GM23338 (cell line): ENCODE measurements at regions not wholly inside any gene's neighbourhood (a gene's known extent, or its start where the extent isn't known, plus 50 kb on each side); places are given as distances from the start of the nearest gene placed in this dataset.

ENCODE experiments used
- CREB1 ChIP-seq: fragments of 250-450 bp; sonication (Bioruptor Pico); IDR thresholded peaks from 2 replicates; pipeline ENCODE4 v1.5.0; 2020; ENCODE audit warnings: low read depth, mild to moderate bottlenecking, moderate library complexity
- EZH2 ChIP-seq: fragments of 200-600 bp; sonication (generic); IDR thresholded peaks from one replicate; pipeline ENCODE4 v1.8.0; 2017; ENCODE audit warnings: antibody characterized with exemption, mild to moderate bottlenecking, low read depth; ENCODE audit not compliant: unreplicated experiment
- EZH2phosphoT487 ChIP-seq: fragments of 200-600 bp; sonication (generic); IDR thresholded peaks from one replicate; pipeline ENCODE4 v1.8.1; 2018; ENCODE audit warnings: antibody characterized with exemption; ENCODE audit not compliant: unreplicated experiment
- POLR2AphosphoS5 ChIP-seq: IDR thresholded peaks from 2 replicates; pipeline ENCODE4 v1.6.1; 2016; ENCODE audit warnings: antibody characterized with exemption, low read depth
- ZNF114 ChIP-seq: fragments of 250-450 bp; sonication (Bioruptor Pico); IDR thresholded peaks from 2 replicates; pipeline ENCODE4 v1.5.0; 2020; ENCODE audit warnings: mild to moderate bottlenecking, moderate library complexity
- TF ChIP-seq, protein P1 (sequence below): IDR thresholded peaks from one replicate; pipeline ENCODE4 v1.6.1; 2018; ENCODE audit warnings: antibody characterized with exemption; ENCODE audit not compliant: unreplicated experiment
- TF ChIP-seq, protein P2 (sequence below), 2 experiments: fragments of 200-600 bp in 1 of 2; sonication (generic) in 1 of 2; conservative IDR thresholded peaks; 2 replicates each; pipeline versions ENCODE4 v1.5.1 to v1.6.1; 2016 to 2017; ENCODE audit warnings: antibody characterized with exemption in 2 of 2, low read depth in 2 of 2, mild to moderate bottlenecking in 2 of 2, moderate library complexity in 1 of 2
- TF ChIP-seq, protein P3 (sequence below): fragments of 250-450 bp; sonication (Bioruptor Pico); IDR thresholded peaks from 2 replicates; pipeline ENCODE4 v1.5.0; 2020; ENCODE audit warnings: mild to moderate bottlenecking, moderate library complexity

DNA sequence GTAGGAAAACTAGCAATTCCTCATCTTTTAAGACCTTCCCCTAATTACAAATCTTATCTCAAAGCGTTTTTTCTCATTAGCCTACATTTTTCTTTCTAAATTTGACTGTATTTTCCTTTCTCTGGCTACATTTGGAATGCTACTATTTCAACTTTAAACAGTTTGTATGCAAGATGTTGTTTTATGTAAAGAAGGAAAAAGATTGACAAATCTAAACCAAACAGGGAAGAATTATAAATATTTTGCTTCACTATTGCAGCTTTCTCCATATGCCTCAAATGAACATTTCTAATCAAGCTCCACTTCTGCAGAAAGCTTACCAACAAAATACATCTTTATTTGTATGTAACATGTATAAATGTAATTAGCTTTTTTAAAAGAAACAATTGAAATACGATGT lies 156.2 kb downstream of the MZT1 start:
- TF ChIP-seq POLR2AphosphoS5 = no peak
- TF ChIP-seq, protein P1, sequence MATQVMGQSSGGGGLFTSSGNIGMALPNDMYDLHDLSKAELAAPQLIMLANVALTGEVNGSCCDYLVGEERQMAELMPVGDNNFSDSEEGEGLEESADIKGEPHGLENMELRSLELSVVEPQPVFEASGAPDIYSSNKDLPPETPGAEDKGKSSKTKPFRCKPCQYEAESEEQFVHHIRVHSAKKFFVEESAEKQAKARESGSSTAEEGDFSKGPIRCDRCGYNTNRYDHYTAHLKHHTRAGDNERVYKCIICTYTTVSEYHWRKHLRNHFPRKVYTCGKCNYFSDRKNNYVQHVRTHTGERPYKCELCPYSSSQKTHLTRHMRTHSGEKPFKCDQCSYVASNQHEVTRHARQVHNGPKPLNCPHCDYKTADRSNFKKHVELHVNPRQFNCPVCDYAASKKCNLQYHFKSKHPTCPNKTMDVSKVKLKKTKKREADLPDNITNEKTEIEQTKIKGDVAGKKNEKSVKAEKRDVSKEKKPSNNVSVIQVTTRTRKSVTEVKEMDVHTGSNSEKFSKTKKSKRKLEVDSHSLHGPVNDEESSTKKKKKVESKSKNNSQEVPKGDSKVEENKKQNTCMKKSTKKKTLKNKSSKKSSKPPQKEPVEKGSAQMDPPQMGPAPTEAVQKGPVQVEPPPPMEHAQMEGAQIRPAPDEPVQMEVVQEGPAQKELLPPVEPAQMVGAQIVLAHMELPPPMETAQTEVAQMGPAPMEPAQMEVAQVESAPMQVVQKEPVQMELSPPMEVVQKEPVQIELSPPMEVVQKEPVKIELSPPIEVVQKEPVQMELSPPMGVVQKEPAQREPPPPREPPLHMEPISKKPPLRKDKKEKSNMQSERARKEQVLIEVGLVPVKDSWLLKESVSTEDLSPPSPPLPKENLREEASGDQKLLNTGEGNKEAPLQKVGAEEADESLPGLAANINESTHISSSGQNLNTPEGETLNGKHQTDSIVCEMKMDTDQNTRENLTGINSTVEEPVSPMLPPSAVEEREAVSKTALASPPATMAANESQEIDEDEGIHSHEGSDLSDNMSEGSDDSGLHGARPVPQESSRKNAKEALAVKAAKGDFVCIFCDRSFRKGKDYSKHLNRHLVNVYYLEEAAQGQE = no peak
- TF ChIP-seq, protein P2, sequence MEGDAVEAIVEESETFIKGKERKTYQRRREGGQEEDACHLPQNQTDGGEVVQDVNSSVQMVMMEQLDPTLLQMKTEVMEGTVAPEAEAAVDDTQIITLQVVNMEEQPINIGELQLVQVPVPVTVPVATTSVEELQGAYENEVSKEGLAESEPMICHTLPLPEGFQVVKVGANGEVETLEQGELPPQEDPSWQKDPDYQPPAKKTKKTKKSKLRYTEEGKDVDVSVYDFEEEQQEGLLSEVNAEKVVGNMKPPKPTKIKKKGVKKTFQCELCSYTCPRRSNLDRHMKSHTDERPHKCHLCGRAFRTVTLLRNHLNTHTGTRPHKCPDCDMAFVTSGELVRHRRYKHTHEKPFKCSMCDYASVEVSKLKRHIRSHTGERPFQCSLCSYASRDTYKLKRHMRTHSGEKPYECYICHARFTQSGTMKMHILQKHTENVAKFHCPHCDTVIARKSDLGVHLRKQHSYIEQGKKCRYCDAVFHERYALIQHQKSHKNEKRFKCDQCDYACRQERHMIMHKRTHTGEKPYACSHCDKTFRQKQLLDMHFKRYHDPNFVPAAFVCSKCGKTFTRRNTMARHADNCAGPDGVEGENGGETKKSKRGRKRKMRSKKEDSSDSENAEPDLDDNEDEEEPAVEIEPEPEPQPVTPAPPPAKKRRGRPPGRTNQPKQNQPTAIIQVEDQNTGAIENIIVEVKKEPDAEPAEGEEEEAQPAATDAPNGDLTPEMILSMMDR (conservative IDR thresholded peaks at IDR 0.05; ENCODE audit: low read depth in 2 of 2) = no peak
- TF ChIP-seq CREB1 (CRISPR knock-in tag) = no peak
- TF ChIP-seq EZH2 = no peak
- no peak for TF ChIP-seq EZH2phosphoT487
- no peak for TF ChIP-seq ZNF114 (CRISPR knock-in tag)
- TF ChIP-seq, protein P3, sequence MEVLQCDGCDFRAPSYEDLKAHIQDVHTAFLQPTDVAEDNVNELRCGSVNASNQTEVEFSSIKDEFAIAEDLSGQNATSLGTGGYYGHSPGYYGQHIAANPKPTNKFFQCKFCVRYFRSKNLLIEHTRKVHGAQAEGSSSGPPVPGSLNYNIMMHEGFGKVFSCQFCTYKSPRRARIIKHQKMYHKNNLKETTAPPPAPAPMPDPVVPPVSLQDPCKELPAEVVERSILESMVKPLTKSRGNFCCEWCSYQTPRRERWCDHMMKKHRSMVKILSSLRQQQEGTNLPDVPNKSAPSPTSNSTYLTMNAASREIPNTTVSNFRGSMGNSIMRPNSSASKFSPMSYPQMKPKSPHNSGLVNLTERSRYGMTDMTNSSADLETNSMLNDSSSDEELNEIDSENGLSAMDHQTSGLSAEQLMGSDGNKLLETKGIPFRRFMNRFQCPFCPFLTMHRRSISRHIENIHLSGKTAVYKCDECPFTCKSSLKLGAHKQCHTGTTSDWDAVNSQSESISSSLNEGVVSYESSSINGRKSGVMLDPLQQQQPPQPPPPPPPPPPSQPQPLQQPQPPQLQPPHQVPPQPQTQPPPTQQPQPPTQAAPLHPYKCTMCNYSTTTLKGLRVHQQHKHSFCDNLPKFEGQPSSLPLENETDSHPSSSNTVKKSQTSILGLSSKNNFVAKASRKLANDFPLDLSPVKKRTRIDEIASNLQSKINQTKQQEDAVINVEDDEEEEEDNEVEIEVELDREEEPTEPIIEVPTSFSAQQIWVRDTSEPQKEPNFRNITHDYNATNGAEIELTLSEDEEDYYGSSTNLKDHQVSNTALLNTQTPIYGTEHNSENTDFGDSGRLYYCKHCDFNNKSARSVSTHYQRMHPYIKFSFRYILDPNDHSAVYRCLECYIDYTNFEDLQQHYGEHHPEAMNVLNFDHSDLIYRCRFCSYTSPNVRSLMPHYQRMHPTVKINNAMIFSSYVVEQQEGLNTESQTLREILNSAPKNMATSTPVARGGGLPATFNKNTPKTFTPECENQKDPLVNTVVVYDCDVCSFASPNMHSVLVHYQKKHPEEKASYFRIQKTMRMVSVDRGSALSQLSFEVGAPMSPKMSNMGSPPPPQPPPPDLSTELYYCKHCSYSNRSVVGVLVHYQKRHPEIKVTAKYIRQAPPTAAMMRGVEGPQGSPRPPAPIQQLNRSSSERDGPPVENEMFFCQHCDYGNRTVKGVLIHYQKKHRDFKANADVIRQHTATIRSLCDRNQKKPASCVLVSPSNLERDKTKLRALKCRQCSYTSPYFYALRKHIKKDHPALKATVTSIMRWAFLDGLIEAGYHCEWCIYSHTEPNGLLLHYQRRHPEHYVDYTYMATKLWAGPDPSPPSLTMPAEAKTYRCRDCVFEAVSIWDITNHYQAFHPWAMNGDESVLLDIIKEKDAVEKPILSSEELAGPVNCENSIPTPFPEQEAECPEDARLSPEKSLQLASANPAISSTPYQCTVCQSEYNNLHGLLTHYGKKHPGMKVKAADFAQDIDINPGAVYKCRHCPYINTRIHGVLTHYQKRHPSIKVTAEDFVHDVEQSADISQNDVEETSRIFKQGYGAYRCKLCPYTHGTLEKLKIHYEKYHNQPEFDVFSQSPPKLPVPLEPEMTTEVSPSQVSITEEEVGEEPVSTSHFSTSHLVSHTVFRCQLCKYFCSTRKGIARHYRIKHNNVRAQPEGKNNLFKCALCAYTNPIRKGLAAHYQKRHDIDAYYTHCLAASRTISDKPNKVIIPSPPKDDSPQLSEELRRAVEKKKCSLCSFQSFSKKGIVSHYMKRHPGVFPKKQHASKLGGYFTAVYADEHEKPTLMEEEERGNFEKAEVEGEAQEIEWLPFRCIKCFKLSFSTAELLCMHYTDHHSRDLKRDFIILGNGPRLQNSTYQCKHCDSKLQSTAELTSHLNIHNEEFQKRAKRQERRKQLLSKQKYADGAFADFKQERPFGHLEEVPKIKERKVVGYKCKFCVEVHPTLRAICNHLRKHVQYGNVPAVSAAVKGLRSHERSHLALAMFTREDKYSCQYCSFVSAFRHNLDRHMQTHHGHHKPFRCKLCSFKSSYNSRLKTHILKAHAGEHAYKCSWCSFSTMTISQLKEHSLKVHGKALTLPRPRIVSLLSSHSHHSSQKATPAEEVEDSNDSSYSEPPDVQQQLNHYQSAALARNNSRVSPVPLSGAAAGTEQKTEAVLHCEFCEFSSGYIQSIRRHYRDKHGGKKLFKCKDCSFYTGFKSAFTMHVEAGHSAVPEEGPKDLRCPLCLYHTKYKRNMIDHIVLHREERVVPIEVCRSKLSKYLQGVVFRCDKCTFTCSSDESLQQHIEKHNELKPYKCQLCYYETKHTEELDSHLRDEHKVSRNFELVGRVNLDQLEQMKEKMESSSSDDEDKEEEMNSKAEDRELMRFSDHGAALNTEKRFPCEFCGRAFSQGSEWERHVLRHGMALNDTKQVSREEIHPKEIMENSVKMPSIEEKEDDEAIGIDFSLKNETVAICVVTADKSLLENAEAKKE (CRISPR knock-in tag) = no peak
